ENCODE measurements at regions not wholly inside any gene's neighbourhood (a gene's known extent, or its start where the extent isn't known, plus 50 kb on each side); places are given as distances from the start of the nearest gene placed in this dataset.

GRCh38 chr10:61542596-61542995 lies 89.4 kb upstream of the TMEM26 start:
- Histone ChIP-seq H3K4me3 (no peak overlapping the region), H3K27ac (no peak overlapping the region), H3K36me3 (no peaks in the 10 kb centered on the region), H3K27me3 (no peaks in the 10 kb centered on the region), H3K4me1 (no peaks in the 10 kb centered on the region), H3K9me3 (no peaks in the 10 kb centered on the region)
- TF ChIP-seq, protein P1, sequence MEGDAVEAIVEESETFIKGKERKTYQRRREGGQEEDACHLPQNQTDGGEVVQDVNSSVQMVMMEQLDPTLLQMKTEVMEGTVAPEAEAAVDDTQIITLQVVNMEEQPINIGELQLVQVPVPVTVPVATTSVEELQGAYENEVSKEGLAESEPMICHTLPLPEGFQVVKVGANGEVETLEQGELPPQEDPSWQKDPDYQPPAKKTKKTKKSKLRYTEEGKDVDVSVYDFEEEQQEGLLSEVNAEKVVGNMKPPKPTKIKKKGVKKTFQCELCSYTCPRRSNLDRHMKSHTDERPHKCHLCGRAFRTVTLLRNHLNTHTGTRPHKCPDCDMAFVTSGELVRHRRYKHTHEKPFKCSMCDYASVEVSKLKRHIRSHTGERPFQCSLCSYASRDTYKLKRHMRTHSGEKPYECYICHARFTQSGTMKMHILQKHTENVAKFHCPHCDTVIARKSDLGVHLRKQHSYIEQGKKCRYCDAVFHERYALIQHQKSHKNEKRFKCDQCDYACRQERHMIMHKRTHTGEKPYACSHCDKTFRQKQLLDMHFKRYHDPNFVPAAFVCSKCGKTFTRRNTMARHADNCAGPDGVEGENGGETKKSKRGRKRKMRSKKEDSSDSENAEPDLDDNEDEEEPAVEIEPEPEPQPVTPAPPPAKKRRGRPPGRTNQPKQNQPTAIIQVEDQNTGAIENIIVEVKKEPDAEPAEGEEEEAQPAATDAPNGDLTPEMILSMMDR (IDR thresholded peaks at IDR 0.05): no peak
- TF ChIP-seq EP300 (IDR thresholded peaks at IDR 0.05): no peak
- no peak for TF ChIP-seq POLR2A (IDR thresholded peaks at IDR 0.05)
- DNase-seq (ENCODE audit: low spot score in 2 of 2): no peak

- TF ChIP-seq, protein P1 (IDR thresholded peaks at IDR 0.05): no peak
- TF ChIP-seq POLR2A (IDR thresholded peaks at IDR 0.05): no peak
- no peak for TF ChIP-seq EP300 (IDR thresholded peaks at IDR 0.05)
- WGBS, 2 donors: 96 to 100% methylated on average over 1 of the region's 1 CpG
- no peaks in the 10 kb centered on the region for H3K9me3 ChIP-seq
- DNase-seq (ENCODE audit: low spot score in 2 of 2): no peak
- no peak overlapping the region for H3K4me3 ChIP-seq
- no peaks in the 10 kb centered on the region for H3K27me3 ChIP-seq
- no peaks in the 10 kb centered on the region for H3K36me3 ChIP-seq
- H3K4me1 ChIP-seq: no peaks in the 10 kb centered on the region
- no peak overlapping the region for H3K27ac ChIP-seq
Measured at GRCh38 chr10:61541960-61542359, 88.8 kb upstream of the TMEM26 start.

DNA sequence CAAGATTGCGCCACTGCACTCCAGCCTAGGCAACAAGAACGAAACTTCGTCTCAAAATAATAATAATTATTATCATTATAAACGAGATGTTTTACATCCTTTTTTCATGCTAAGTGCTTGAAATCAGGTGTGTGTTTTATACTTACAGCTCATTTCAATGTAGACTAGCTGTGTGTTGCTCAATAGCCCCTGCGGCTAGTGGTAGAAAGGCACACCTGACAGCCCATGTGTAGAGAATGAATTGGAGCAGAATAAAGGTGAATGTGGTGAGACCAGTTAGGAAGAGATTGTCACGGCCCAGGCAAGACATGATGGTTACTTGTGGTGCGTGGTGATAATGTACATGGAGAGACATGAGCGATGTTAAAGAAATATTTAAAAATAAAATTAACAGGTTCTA lies 86.7 kb upstream of the TMEM26 start:
- no peak for DNase-seq (ENCODE audit: low spot score in 2 of 2)
- H3K27me3 ChIP-seq: no peaks in the 10 kb centered on the region
- H3K4me1 ChIP-seq: no peaks in the 10 kb centered on the region
- H3K4me3 ChIP-seq: no peak overlapping the region
- no peaks in the 10 kb centered on the region for H3K9me3 ChIP-seq
- H3K36me3 ChIP-seq: no peaks in the 10 kb centered on the region
- TF ChIP-seq, protein P1 (IDR thresholded peaks at IDR 0.05): no peak
- TF ChIP-seq EP300 (IDR thresholded peaks at IDR 0.05): no peak
- no peak for TF ChIP-seq POLR2A (IDR thresholded peaks at IDR 0.05)
- WGBS, 2 donors: 96 to 97% methylated on average over 8 of the region's 8 CpGs
- H3K27ac ChIP-seq: no peak overlapping the region

DNA sequence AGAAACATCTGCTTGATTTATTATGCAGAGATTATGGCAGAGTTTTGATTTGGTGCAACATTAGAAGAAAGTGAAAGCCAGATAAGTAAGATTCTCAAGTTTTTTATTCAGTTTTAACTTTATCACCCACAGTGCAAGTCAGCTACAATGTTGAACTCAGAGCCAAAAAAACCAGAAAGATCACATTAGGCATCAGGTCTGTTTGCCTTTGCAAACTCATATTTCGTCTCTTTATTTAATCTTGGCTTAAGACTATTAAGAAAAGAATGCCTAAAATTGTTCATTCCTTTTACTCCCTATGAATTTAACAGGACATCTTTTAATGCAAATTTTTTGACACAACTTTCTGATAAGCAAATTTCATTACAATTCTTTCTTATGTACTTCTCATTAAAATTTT lies 76.0 kb upstream of the TMEM26 start:
- H3K9me3 ChIP-seq: no peaks in the 10 kb centered on the region
- TF ChIP-seq POLR2A (IDR thresholded peaks at IDR 0.05) (no peak), EP300 (IDR thresholded peaks at IDR 0.05) (no peak)
- TF ChIP-seq, protein P1 (IDR thresholded peaks at IDR 0.05): no peak
- no peak overlapping the region for H3K27ac ChIP-seq
- no peaks in the 10 kb centered on the region for H3K27me3 ChIP-seq
- H3K4me1 ChIP-seq: no peaks in the 10 kb centered on the region
- no peaks in the 10 kb centered on the region for H3K36me3 ChIP-seq
- no peak for DNase-seq (ENCODE audit: low spot score in 2 of 2)
- no peak overlapping the region for H3K4me3 ChIP-seq
- 53 to 70% methylated on average over 1 of the region's 1 CpG for WGBS, 2 donors

DNA sequence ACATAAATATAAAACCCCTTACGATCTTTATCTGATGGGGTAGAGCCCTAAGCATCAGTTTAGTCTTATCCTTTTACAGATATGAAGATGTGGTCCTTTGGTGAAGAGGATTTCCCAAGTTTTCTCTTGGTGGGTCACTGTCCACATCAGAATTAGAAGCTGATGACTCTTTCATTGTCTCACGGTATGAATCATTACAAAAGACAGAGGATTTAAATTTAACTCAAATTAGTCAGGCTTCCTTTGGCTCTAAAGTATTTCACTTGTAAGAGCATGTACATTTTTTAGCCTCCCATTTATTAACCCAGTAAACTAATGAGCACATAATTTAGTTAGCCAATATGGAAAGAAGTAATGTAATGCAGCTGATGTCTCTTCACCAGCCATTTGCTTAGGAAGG lies 49.9 kb upstream of the TMEM26 start:
- DNase-seq (ENCODE audit: low spot score in 2 of 2): no peak
- H3K4me1 ChIP-seq: no peaks in the 10 kb centered on the region
- no peaks in the 10 kb centered on the region for H3K36me3 ChIP-seq
- H3K9me3 ChIP-seq: no peaks in the 10 kb centered on the region
- WGBS, 2 donors: 68 to 77% methylated on average over 2 of the region's 2 CpGs
- H3K4me3 ChIP-seq: no peak overlapping the region
- no peaks in the 10 kb centered on the region for H3K27me3 ChIP-seq
- TF ChIP-seq, protein P1 (IDR thresholded peaks at IDR 0.05): no peak
- no peak for TF ChIP-seq POLR2A (IDR thresholded peaks at IDR 0.05)
- TF ChIP-seq EP300 (IDR thresholded peaks at IDR 0.05): no peak
- no peak overlapping the region for H3K27ac ChIP-seq
